Neural progenitor cell (in vitro differentiated cells): ENCODE measurements at regions not wholly inside any gene's neighbourhood (a gene's known extent, or its start where the extent isn't known, plus 50 kb on each side); places are given as distances from the start of the nearest gene placed in this dataset.

ENCODE experiments used
- EZH2 ChIP-seq: fragments of 200-600 bp; sonication (generic); IDR thresholded peaks from 2 replicates; pipeline ENCODE4 v1.6.1; 2017; ENCODE audit warnings: antibody characterized with exemption, mild to moderate bottlenecking, moderate library complexity
- EZH2phosphoT487 ChIP-seq: fragments of 200-600 bp; sonication (generic); IDR thresholded peaks from 2 replicates; pipeline ENCODE4 v1.6.1; 2017; ENCODE audit warnings: antibody characterized with exemption
- TF ChIP-seq, protein P1 (sequence below): fragments of 200-600 bp; sonication (generic); IDR thresholded peaks from 2 replicates; pipeline ENCODE4 v1.5.1; 2017; ENCODE audit warnings: antibody characterized with exemption, mild to moderate bottlenecking

DNA sequence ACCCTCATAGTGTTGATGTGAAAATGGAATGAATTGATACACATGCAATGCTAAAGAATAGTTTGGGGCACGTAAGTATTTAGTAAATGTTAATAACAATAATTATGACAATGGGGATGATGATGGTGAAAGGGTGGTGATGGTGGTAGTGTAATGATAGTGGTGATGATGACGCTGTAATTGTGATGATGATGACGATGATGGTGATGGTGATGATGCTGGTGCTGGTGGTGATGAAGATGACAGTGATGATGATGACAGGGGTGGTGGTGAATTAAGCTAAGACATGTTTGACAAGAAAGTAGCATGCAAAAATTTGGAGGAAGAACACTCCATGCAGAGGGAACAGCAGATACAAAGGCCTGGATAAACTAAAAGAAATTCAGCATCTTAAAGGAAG, 364.4 kb upstream of the API5 start:
- TF ChIP-seq EZH2 (no peak), EZH2phosphoT487 (no peak)
- TF ChIP-seq, protein P1, sequence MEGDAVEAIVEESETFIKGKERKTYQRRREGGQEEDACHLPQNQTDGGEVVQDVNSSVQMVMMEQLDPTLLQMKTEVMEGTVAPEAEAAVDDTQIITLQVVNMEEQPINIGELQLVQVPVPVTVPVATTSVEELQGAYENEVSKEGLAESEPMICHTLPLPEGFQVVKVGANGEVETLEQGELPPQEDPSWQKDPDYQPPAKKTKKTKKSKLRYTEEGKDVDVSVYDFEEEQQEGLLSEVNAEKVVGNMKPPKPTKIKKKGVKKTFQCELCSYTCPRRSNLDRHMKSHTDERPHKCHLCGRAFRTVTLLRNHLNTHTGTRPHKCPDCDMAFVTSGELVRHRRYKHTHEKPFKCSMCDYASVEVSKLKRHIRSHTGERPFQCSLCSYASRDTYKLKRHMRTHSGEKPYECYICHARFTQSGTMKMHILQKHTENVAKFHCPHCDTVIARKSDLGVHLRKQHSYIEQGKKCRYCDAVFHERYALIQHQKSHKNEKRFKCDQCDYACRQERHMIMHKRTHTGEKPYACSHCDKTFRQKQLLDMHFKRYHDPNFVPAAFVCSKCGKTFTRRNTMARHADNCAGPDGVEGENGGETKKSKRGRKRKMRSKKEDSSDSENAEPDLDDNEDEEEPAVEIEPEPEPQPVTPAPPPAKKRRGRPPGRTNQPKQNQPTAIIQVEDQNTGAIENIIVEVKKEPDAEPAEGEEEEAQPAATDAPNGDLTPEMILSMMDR, result no peak
